Stimulated activated CD4-positive, alpha-beta T cell treated with anti-CD3 and anti-CD28 coated beads, TNF-alpha, amount 100 ng/mL, for 48 hours (primary cell): ENCODE measurements at regions not wholly inside any gene's neighbourhood (a gene's known extent, or its start where the extent isn't known, plus 50 kb on each side); places are given as distances from the start of the nearest gene placed in this dataset.
"Not testable (repeated sequence)": the region's sequence is repeated elsewhere in the genome, so short reads cannot be mapped to it uniquely, and the experiment has no call there.

Experiments
- DNase-seq, 3 donors: peaks; one replicate each; pipeline ENCODE4 v3.0.0-alpha.2; 2020; ENCODE audit warnings: low read depth in 3 of 3

DNA sequence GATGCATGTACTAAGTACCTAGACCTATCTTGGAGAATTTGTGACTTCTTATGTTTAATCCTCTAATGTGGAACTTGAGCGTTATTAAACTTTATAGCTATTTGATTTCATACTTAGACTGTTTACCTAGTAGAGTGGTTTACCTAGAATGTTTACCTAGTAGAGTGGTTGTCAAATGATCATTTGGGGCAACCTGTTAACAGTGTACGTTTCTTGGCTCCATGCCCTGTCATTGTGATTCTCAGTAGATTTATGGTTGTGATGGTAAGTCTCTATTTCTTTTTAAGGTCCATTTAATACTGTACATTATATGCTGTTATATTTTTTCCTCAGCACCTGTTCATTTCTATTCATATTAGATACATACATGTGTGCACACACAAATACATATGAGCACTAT, 233.0 kb upstream of the MAD2L1 start:
- DNase-seq: no peak

DNA sequence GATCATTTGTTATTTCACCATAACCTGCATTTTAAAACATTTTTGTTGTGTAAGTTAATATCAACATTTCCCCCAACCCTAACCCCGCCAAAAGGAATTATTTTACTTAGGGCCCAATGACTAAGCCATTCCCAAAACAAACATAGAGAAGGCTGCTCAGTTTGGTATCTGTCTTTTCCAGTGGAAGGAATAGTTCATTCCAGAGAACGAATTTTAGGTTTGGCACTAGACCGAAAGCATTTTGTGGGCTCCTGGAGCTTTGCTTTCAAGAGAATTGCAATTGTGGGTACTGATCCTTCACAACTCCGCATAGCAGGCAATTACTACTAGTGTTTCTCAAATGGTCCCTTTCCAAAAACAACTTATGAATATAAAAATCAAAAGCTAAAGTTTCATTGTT, 226.7 kb upstream of the MAD2L1 start:
- no peak for DNase-seq

DNA sequence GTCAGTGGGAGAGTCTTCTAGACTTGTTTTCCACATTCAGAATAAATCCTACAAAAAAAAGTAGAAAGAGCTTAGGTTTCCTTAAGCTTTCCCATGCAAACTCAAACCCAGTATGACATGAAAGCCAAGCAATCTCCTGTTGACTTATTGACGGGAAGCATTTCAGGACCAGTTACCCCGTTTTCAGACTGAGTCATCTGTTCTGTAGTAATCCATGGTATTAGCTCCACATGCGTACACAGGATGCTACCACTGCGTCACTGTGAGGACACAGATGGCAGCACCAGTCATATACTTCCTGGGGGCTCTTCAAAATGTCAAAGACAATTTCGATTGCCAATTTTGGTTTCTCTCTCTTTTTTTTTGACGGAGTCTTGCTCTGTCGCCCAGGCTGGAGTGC, 224.9 kb upstream of the MAD2L1 start:
- DNase-seq: no peak

DNA sequence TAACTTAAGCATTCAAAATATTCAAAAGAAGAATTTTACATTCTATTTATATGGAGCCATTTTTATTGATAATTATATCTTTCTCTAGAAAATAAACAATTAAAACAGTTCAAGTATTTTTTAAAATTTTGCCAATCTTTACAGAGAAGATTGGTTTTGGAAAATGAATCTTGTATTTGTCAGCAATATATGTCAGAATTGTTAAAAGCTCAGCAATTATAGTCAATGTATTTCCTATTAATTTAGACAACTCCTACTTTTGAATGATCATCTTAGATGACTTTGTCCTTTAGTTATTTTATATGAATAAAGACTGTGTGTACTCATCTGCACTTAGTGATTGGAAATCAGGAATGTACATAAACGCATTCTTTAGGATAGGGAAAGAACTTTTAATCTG, 223.9 kb upstream of the MAD2L1 start:
- DNase-seq: no peak

DNA sequence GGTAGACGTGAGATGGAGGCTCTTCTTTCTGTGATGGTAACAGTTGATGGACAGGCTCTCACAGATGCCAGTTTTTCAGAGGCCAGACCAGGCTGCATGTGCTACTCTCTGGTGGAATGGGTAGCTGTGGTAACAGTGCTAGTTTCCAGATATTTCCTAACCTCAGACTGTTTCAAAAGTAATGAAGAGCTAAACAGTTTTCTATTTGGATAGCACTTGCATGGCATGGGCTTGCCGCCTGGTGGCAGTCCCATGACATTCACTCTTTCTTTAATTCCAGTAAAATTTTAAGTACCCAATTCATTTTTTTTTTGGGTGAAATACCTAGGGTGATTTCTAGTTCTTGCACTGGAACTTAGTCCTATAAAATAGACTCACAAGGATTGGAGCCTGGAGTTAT, 220.2 kb upstream of the MAD2L1 start:
- DNase-seq: no peak

DNA sequence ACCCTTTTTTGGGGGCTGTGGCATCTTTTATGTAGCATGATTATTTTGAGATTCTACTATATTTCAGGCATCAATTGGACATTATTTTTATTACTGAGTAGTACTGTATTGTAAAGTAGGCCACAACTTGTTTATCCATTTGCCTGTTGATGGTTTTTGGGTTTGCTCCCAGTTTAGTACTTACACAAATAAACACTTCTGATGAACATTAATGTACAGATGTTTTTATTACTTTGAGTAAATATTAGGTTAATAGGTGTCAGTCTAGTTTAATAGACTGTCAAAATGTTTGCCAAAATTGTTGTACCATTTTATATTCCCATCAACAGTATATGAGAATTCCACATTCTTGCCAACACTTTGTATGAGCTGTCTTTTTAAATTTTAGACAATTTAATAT, 214.9 kb upstream of the MAD2L1 start:
- DNase-seq: no peak

DNA sequence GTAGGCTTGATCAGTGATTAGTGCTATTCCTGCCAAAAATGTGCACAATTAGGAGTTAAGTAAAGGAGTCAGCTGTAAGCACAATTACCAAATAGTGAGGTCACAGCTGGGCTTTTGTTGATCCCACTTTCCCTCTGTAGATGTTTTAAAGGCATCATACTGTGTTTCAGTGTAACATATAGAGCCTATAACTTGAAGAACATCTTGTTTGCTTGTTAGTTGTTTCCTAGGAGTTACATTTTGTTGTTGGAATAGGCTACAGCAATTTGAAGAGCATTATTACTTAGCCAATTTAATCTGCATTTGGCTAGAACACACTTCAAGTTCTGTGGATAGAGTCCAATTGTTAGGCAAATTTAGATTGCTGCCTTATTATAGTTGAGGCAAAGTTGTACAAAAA, 210.7 kb upstream of the MAD2L1 start:
- no peak for DNase-seq

DNA sequence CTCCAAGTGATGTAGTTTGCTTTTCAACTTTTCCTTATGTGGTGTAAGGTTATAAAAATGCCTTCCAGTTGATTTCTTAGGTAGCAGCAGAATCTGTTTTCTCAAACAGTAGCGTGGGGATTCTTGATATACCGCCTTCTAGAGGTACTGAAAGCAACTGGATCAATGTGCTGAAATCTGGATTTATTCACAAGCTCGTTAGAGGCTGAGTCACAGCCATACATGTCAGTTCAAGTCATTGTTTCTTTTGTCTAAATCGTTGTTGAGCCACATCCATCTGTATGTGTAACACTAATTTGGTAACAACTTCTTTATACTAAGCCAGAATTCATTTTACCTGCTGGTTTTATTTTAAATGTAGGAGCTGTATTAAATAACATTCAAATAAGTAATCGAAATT, 200.0 kb upstream of the MAD2L1 start:
- no peak for DNase-seq

DNA sequence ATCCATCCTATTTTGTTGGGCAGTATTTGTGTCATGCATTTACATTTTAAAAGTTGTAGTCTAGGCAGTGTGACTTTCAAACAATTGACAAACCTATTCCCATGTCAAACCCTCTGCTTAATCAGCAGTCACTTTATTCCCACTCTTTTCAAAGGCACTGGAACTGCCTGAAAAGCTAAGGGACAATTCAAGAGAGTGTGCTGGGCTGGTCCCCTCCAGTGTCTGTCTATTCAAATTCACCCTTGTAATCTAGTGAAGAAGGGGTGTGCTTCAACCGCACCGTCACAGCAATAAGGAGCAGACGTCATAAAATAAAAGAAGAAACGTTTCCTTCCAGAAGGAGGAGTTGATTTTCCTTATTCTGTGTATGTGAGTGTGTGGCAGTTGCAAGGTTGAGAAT, 197.0 kb upstream of the MAD2L1 start:
- DNase-seq: no peak

DNA sequence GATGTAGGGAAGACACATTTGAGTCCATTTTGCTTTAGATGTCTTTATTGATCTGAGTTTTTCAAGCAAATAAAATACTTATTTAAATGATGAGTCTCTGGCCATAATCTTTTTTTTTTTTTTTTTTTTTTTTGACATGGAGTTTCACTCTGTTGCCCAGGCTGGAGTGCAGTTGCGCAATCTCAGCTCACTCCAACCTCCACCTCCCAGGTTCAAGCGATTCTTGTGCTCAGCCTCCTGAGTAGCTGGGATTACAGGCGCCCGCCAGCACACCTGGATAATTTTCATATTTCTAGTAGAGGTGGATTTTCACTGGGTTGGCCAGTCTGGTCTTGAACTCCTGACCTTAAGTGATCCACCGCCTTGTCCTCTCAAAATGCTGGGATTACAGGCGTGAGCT, 194.5 kb upstream of the MAD2L1 start:
- no peak for DNase-seq

DNA sequence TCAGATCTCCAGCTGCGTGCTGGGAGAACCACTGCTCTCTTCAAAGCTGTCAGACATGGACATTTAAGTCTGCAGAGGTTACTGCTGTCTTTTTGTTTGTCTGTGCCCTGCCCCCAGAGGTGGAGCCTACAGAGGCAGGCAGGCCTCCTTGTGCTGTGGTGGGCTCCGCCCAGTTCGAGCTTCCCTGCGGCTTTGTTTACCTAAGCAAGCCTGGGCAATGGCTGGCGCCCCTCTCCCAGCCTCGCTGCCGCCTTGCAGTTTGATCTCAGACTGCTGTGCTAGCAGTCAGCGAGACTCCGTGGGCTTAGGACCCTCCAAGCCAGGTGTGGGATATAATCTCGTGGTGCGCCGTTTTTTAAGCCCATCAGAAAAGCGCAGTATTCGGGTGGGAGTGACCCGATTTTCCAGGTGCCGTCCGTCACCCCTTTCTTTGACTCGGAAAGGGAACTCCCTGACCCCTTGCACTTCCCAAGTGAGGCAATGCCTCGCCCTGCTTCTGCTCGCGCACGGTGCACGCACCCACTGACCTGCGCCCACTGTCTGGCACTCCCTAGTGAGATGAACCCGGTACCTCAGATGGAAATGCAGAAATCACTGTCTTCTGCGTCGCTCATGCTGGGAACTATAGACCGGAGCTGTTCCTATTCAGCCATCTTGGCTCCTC, 189.6 kb upstream of the MAD2L1 start:
- not testable (repeated sequence) for DNase-seq

DNA sequence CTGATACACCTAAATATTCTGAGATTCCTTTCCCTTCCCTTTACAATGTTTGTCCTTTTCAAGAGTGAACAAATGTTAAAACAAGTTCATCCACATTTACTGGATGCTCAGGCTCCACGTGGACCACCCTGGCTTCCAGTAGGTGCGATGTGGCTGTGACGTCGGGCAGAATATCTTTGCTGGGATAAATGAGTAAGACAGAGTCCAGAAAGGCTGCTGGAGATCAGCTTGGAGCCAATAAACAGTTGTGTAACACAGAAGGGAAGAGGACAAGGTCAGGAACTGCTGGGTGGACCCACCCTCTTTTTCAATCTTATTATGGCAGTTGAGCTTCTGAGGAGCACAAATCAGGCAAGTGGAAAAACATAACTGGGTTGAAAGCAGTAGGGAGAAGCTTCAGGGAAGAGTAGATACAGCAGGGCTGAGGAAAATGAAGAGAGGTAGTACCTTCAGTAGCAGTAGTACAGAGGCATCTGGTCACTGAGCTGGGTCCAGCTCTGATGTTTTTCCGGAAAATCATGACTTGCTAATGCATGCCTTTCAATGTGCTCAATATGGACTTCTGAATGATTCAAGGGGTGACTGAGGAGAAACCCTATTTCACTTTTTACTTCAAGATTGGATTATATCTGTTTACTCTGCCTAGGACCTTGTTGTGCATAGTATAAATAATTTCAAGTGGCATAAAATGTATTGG, 171.8 kb upstream of the MAD2L1 start:
- DNase-seq: no peak

DNA sequence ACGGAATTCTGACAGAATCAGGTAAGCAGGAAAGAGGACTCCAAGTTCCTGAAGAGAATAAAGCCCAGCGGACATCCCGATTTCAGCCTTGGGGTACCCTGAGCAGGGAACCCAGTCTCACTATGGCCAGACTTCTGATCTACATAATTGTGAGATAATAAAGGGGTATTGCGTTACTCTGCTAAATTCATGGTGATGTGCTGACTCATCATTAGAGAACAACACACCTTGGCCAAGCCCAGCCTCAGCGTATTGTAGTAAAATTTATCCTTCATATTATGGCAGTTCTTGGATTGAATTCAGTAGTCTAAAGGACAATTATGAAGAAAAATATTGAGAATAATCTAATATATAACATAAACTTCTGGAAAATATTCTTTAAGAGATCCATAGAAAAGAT, 170.2 kb upstream of the MAD2L1 start:
- no peak for DNase-seq

DNA sequence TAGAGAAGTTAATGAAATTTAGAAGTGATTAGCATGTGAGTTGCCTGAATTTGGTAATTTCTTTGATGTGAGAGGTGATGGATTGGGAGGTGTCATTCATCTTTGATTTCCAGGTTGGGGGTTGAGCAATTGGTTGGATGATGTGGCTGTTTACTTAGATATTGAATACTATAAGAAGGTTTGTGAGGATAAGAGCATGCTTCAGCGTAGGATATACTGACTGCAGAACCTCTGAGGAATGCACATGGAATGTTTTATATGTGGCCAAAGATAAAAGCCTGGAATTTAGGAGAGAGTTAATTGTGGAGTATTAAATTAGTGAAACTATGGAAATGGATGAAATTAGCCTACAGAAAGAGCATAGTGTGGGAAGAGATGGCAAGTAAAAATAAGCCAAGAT, 165.4 kb upstream of the MAD2L1 start:
- DNase-seq: no peak

DNA sequence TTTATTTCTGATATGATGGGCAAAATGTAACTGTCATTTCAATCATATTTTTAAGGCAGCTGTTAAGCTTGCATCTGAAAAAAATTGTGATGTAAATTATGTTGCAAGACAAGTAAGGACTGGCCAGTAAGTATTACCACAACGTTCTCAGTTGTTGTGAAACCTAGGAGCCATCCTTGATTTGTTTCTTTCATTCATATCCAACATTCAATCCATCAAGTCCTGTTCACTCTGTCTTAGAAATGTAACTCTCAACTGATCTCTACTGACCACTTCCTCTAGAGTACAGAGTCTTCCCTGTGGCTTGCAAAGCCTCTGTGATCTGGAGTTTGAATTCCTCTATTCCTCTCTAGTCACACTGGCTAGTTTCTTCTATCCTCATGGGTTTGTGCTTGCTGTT, 161.4 kb upstream of the MAD2L1 start:
- DNase-seq: no peak

DNA sequence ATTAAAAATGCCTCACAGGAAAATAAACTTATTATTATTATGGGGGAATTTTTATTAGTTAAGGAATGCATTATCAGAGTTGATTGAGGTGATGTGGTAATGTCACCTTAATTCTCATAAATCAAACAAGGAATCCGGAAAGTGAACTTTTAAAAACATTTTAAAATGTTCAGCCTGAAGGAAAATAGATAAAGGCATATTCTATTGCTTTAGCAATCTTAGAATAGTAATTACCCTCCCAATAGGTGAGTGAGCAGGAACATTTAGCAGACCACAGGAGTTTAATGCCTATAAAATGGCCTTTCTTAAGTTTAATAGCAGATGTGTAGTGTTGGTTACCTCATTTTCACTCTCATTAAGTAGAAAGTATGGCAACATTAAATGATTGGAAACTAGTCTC, 160.9 kb upstream of the MAD2L1 start:
- DNase-seq: no peak

DNA sequence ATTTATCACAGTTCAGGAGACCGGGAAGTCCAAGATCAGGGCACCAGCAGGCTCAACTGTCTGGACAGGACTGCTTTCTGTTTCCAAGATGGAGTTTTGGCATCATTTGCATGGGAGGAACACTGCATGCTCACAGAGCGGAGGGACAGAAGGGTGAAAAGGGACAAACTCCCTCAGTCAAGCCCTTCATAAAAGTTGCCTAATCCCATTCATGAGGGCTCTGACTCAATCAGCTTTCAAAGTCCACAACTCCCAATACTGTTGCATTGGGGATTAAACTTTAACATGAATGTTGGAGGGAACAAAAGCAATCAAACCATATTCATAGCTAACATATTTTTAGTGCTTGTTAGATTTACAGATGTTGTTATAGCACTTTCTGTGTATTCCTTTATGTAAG, 158.9 kb upstream of the MAD2L1 start:
- no peak for DNase-seq

DNA sequence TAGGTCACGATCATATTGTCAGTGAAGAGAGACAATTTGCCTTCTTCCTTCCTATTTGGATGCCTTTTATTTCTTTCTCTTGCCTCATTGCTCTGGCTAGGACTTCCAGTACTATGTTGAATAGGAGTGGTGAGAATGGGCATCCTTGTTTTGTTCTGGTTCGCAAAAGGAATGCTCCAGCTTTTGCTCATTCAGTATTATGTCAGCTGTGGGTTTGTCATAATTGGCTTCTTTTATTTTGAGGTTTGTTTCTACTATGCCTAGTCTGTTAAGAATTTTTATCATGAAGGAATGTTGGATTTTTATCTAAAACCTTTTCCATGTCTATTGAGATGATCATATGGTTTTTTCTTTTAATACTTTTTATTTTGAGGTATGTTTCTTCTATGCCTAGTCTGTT, 152.3 kb upstream of the MAD2L1 start:
- DNase-seq: no peak

DNA sequence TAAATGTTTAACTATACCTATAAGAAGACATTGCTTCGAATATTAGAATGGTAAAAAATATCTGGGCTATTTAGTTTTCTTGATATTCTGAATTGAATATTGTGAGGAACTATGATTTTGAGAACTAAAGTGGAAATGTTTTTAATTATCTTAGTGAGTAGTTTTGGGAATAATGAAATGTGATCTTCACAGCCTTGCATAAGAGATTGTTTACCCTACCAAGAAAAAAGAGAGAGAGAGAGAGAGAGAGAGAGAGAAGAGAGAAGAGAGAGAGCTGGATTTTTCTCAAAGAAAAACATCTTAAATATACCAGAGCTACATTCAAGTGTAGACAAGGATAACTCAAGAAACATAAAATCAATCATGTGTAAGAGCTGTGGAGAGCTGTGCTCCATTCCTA, 148.7 kb upstream of the MAD2L1 start:
- DNase-seq: no peak

DNA sequence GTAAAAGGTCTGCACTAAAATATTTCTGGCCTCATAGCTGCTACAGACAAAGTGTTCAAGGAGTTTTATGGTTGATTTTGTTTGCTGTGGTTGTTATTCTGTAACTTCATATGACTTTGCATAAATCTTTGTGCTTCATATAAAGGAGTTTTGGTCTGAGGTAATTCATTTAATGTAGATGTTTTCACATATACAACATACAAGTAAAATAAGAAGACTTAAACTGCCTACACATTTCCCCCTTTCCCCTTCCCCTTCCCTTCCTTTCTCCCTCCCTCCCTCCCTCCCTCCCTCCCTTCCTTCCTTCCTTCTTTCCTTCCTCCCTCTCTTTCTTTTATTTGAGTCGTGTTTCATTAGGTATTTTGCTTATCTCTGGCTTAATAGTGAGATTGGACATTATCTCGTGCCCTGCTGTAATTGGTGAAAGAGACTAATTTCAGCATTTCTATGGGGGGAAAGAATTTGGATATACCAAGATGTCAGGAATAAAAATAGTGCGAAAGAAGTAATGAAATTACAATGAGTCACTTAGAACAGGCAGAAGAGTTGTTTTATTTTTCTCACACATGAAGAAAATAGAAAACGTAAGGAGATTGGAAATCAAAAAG, 144.9 kb upstream of the MAD2L1 start:
- DNase-seq: no peak

DNA sequence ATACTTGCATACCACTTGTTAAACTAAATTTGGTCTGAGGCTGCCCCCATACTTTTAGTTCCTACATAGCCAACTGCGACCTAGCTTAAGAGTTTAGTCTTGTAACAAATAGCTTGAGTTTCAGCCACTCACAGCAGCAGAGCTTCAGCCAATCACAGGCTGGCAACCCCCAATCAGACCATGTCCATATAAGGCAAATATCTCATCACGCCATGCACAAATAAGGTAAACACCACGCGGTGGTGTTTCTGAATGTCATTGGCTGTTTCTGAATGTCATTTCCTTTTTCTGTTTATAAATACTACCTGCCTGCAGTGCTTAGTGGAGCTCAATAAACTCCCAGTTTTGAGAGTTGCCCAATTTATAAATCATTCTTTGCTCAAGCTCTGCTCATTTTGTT, 143.1 kb upstream of the MAD2L1 start:
- DNase-seq: no peak

DNA sequence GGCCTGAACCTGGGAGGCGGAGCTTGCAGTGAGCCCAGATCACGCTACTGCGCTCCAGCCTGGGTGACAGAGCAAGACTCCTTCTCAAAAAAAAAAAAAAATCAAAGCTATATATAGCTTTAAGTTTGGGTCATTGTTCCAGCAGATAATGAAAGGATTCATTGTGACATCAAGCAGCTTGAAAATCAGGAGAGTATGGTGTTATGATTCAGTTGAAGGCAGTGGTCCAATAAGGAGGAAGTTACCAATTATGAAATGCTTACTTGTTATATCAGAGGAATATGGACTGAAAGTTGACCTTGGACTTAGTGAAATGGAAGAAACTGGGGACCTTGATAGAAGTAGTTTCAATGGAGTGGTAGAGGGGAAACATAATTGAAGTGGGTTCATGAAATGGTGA, 140.4 kb upstream of the MAD2L1 start:
- DNase-seq: no peak

DNA sequence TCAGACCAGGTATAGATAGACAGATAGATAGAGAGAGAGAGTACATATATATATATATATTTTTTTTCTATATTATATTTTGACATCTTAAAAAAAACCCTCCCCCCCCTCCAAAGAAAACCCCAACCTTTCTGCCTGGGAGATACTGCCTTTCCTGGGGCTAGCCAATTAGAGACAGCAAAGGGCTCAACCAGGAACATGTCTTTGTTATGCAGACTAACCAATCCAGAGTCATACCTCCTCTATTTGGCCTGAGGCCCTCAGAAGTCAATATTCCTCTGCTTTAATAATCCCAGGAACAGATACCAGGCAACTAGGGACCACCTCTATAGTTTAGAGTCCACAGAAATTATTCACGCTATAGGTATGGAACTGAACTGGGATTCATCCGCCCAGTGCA, 135.6 kb upstream of the MAD2L1 start:
- DNase-seq: no peak
